HG02885 (cell line): ENCODE measurements at regions not wholly inside any gene's neighbourhood (a gene's known extent, or its start where the extent isn't known, plus 50 kb on each side); places are given as distances from the start of the nearest gene placed in this dataset.
"Not testable (repeated sequence)": the region's sequence is repeated elsewhere in the genome, so short reads cannot be mapped to it uniquely, and the experiment has no call there.

ENCODE experiments used
- ATAC-seq: cut with Tn5 transposase; IDR thresholded peaks from one replicate; pipeline ENCODE4 v1.9.1; 2021; ENCODE audit warnings: mild to moderate bottlenecking; ENCODE audit not compliant: unreplicated experiment, poor library complexity

DNA sequence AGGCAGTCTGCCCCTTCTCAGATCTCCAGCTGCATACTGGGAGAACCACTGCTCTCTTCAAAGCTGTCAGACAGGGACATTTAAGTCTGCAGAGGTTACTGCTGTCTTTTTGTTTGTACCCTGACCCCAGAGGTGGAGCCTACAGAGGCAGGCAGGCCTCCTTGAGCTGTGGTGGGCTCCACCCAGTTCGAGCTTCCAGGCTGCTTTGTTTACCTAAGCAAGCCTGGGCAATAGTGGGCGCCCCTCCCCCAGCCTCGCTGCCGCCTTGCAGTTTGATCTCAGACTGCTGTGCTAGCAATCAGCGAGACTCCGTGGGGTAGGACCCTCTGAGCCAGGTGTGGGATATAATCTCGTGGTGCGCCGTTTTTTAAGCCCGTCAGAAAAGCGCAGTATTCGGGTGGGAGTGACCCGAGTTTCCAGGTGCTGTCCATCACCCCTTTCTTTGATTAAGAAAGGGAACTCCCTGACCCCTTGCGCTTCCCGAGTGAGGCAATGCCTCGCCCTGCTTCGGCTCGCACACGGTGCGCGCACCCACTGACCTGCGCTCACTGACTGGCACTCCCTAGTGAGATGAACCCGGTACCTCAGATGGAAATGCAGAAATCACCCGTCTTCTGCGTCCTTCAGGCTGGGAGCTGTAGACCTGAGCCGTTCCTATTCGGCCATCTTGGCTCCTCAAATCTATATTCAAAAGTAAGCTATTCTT lies 224.4 kb downstream of the ZNF326 start:
- not testable (repeated sequence) for ATAC-seq

DNA sequence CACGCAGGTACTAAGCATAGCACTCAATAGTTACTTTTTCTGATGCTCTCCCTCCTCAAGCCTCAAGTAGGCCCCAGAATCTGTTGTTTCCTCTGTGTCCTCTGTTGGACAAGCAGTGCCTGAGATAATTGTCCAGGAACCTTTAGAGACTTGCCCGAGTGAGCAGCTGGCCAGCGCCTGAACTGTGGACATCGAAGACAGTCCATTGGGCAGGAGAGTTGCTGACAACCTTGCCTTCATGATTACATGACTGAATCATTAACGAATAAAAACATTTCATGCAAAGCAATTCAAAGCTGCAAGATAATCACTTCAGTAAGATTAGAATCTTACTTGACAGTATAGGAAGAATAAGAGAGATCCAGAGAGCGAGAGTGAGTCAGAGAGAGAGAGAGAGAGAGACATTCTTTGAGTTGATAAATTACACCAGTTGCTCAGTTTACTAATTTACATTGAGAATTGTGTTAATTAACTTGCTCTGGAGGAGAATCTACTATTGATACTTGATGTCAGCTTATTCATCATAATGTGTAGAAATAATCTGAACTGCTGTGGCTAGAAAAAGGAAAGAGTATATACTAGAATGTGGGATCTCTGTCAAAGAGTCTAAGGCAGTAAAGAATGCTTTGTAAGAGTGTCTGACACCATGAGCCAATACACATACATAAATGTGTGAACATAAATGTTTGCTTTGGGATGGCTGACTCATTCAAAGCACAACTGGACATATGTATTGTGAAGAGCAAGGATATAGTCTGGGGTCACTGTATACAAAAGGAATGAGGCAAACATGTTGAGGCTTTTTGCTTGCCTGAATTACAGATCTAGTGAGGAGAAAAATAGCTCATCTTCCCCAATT lies 216.0 kb downstream of the ZNF326 start:
- ATAC-seq, result no peak

DNA sequence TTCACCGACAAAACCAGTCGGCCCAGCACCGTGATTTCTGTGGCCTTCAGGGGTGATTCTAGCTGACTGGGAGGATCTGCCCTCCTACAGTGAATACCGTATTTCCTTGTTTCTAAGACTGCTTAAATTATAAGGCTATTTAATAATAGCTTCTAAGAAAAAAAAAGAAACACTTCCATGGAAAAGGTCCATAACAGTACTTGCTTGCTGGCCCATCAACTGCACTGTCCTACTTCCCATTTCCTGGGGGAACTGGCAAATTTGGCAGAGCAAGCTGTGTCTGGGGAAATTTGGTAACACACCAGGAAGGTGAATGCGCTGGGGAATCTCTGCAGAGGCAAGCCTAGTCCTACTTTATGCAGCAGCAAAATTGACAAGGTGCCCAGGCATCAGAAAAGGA lies 214.0 kb downstream of the ZNF326 start:
- ATAC-seq, result no peak

DNA sequence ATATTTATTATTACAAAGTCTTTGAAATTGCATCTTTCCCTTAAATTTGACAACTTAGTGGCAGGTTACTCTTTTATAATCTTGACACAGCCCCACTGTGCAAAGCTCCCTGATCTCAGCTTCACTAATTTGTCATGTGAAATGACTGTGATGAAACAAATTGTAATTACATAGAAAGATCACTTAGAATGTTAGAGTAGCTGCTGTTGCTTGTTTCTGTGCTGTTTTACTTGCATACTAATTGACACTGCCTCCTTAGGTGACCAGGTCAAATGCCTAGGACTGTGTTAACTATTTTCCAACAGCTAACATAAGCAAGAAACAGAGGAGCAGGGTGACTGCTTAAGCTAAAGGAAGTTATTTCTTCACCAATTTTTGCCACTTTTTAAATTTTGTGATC lies 211.3 kb downstream of the ZNF326 start:
- ATAC-seq, result no peak

DNA sequence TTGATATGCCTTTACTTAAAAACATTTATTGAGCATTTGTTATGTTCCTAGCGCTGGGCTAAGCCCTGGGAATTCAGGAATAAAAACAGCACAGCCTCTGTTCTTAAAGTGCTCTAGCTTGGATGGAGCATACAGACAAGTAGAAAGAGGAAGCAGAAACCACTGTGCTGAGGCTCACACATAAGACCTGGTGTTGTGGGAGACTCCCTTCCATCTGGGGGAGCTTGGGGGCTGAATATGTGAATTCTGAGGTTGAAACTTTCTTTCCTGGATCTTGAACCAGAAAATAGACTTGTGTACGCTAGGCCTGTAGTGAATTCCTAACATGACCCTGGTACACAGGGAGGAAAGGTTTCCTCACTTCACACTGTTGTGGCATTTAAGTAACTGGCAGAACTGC lies 209.9 kb downstream of the ZNF326 start:
- no peak for ATAC-seq

DNA sequence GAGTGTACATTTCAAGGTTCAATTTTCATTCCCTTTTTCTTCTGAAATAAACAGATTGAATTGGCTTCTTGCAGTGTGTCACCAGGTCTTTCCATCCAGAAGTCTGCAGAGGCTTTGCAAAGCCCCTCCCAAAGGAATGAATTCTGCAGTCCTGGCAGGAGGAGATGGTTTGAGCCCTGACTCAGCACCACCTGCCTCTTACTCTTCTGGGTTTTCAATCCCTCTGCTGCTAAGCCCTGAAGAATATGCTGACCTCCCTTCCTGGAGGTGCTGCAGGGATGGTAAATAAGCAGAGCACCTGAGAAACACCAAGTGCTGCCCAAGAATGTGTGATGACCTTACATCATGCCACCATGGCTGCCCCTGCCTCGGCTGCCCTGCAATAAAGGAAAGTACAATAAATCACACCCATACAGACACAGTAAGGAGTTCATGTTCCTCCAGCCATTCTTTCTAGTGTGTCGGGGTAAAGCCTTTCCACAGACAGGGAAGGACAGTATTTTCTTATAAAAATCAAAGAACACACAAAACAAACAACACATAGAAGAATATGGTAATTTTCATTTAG lies 209.2 kb downstream of the ZNF326 start:
- ATAC-seq, result no peak

DNA sequence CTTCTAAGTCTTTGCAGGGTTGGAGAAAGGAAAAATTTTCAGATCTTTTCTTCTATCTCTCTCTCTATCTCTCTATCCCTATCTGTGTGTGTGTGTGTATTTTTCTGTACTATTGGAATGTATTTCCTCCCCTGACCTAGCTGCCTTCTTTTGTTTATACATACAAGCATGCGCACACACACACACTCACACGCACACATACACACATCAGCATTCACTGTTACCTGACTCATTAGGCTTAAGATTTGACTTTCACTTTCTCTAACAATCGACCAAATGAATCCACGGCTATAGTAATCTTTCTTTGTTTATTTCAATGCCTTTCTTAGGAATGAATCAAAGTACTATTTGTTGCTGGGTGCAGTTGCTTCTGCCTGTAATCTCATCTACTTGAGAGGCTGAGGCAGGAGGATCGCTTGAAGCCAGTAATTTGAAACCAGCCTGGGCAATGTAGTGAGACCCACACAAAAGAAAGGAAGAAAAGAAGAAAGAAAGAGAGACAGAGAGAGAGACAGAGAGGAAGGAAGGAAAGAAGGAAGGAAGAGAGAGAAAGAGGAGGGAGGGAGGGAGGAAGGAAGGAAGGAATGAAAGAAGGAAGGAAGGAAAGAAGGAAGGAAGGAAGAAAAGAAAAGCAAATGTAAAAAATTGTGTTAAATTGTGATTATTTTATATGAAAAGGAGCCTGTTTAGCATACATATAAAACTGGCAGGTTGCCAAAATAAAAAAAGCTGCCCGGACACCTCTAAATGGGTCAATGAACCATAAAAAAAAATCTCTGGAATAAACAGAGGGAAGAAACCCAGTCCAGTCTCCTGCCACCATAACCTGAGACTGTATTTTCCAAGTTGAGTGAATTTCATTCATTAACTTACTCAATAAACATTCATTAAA lies 206.8 kb downstream of the ZNF326 start:
- ATAC-seq, result no peak

DNA sequence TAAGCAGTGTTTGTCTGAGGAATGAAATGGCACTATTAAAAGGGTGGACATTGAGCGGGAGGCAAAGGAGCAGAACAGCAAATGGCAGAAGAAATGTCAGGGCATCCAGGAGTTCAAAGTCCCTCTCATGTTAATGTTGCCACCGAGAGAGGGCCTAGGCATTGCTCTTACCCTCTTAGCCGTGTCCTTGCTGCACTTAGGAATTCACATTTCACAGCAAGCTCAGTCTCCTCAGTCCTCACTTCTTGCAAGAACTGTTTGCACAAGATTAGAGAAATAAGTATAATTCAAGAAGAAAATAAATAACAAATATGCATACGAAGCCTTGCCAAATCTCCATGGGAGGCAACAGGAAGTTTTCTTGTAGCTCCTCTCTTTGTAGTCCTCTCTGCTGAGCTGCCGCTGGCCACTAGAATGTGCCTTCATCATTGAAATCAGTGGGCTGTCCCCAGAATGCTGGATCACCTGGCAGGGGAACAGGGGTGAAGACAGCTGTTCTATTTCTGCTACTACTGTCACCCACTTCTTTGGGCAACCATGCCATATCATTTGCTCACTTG lies 205.8 kb downstream of the ZNF326 start:
- no peak for ATAC-seq

DNA sequence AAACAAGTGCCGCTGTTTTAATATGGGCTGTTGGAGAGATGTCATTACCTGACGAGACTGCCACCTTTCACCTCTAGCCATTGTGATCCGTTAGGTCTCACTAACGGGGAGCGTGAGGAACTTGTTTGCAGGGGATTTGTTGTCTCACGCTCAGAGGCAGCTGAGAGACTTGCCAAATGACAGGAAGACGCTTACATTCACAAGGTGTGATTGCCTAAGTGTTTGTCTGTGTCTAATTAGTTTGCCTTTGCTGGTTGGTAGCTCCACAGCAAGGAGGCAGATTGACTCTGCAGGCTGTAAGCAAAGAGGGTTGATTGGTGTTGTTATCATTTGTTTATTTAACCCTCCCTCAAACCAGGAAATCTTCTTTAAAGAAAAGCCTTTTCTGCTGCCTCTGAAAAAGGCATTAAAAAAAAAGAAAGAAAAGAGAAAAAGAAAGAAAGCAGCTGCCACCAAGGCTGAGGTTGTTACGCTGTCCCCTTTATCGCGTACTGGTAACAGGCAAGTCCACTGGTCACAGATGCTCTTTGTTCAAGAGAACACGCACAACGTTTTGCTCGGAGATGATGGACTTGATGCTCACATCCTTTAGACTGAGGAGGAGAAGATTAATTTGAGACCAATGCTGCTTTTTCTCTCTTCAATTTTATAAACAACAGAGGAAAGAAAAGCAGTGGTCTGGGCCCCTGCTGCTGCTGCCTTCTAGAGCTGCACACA lies 203.9 kb downstream of the ZNF326 start:
- ATAC-seq, result no peak

DNA sequence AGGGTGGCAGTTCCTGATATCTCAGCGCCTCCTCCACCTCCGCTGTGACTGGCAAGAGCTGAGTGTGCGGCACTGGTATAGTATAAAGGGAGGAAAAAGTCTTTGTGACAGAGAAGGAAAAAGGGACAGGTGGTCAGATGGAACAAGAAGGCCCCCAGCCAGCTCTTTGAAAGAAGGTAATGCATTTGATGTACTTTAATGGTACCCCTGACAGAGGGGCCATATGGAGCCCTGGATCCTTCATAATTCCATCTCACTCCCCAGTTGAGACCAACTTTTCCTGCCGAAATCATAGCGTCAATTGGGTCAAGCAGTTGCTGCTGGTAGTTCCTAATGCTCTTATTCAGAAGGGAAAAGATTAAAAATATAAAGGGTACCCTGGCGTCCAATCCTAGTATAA lies 198.2 kb downstream of the ZNF326 start:
- ATAC-seq, result no peak

DNA sequence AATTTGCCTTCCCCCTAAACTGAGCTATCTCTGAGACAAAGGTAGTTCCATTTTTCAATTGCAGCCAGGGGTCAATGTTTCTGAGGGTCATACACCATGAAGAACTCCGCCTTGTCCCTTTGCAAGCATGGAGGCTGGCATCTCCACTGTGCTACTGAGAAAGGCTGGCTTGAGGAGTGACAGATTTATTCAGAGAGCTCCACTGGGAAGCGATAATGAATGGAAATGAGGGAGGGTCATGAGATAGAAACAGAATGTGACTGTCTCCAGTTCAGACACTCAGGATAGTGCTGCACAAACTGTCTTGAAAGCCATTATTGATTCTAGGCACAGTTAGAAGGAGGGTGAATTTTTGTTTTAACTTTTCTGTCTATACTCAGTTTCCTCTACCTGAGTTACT lies 197.5 kb downstream of the ZNF326 start:
- ATAC-seq, result no peak

DNA sequence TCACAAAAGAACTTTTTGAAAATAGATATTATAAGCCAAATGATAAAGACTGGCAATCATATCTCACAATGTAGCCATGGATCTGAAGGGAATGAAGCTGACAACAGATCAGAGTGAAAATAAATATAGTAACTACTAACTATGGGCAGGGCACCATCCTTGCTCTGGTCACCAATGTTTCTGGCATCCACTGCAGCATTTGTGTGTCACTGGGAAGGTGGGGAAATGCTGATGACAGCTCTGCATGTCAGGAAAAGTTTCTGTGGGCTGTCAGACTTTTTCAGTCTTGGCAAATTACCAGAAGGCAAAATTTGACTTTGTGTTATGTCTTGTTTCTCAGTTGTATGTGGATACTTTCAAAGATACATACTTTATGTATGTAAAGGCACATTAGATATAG lies 195.6 kb downstream of the ZNF326 start:
- ATAC-seq, result no peak

DNA sequence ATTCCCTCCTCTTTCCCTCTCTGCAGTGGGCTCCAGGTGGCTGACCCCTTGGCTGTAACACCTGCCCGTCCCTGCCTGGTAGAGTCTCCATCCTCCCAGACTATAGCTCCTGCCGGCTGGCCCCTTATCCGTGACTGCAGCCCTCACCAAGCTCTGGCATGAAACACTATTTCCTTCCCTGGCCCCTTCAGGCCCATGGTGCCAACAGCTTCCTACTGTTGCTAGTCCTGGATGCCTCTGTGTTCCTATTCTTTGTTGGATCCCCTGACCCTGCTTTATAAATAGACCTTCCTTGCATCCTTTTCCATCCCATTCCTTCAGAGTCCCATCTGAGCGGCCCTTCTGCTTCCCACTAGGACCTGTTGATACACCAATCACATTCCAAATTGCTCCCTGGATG lies 195.0 kb downstream of the ZNF326 start:
- no peak for ATAC-seq

DNA sequence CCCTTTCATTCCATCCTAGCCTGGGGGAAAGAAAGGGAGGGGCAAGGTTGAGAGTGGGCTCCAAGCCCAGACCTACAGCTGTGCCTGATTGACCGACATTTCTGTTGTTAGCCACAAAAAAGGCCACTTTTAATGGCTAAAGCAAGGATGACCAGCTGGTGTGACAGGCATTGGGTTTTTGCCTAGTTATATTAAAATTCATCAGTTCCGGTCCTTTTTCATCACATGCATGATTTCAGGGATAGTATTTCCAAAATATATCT lies 192.3 kb downstream of the ZNF326 start:
- no peak for ATAC-seq

DNA sequence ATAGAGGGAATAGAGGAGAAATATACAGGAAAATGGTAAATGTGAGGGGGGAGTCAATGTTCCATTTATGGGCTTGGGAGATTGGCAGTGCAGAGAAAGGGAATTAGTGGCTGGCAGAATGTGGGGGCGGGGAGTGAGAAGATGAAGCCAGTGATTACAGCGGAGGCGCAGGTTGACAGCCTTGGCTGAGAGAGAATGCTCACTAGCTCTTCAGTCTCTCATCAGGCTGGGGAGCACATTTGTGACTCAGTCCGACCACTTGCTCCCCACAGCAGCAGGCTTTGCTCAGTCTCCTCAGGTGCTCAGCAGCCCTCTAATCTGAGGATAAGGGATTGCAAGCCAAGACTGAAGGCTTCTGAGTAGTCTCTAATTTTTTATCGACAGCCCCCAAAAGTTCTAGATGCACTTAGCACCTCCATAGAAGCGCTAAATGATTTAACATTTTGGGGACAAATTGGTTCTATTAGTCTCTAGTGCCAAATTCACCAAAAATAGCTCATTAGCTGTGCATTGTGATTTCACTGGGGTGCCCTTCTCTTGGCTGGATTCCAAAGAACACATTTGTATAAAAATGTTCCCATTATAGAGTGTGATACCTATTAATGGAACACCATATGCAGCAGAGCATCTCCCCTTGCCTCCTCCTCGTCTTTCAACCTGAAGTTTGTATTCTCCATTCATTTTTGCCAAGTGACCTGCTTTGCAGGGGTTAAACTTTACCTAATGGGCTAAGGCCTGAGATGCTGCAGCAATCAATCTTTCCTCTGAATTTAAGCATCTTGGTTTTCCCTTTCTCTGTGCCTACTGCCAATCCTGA lies 191.8 kb downstream of the ZNF326 start:
- no peak for ATAC-seq

DNA sequence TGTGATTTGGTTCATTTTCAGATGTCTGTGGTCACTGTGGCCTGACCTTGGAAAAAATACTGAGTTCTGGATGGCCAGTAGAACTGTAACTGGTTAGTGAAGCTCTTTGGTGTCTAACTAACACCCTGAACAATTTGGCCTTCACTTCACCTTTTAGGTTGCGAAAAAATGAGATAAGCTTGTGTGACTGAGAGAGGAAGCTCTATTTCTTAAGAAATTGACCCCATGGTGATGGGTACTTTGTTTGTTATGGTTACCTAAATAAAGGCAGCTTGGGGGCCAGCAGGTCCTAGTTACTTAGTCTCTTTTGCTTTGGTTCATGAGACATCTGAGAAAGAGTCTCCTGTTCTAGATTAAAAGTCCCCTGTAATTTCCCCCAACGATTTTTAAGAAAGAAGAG lies 181.6 kb downstream of the ZNF326 start:
- ATAC-seq, result no peak

DNA sequence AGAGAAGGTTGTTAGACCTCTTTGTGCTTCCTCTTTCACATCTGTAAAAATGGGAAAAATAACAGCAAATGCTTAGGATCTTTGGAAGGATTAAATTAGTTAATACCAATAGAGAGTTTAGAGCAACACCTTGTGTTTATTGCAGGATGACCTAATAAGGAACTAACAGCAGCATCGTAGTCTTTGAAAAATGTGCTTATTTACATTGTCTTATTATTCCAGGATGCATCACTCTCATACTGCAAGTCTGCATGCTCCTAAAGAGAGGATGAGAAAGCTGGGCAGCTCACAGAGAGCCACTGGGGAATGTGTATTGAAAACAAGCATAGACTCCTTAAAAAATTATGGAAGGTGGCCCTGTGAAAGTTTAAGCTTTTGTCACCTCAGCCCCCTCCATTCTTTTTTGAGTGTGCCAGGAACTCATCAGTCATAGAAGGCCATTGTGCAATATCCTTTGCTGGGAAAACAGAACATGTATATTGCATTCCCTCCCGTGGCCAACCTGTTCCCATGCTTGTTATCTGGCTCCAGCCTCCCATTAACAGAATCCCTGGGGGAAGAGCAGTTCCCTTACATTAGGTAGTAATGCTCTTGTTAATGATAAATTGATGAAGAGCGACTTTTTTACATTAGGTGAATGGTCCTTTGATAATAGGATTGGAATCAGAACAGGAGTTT lies 180.7 kb downstream of the ZNF326 start:
- no peak for ATAC-seq

DNA sequence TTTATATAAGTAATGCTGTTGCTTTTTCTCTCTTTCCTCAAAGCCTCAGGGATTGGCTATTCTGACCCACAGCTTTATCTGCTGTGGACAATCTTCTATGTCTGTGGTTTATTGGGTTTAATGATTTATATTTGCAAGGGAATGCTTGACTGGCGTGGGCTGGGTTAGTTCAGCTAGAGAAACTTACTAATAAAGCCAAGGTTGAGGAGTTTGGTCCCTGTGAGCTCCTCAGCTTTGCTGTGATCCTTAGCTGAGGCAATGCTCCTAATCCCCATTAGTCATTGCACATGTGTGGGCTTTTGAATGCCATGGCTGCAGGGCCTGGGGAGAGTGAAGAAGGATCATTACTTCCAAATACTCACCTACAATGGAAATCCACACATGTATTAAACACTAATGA lies 179.3 kb downstream of the ZNF326 start:
- ATAC-seq, result no peak

DNA sequence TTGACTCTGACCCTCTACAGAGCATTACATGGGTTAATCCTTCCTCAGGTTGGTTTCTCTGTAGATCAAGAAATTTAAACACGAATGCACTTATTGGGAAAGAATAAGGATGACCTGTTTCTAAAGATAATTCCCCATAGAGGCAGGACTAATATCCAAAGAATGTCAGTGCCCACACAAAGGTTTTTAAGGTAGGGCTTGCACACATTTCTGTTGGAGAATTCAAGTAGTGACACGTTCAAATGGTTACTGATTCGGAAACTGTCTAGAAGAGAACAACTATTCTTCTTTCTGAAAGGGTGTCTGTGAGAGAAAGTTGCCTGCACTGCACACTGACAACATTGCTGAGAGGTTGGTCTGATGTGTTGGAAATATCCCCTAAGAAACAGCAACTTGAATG lies 167.3 kb downstream of the ZNF326 start:
- ATAC-seq, result no peak
